Lower leg skin (tissue), 4 donors: ENCODE measurements at regions not wholly inside any gene's neighbourhood (a gene's known extent, or its start where the extent isn't known, plus 50 kb on each side); places are given as distances from the start of the nearest gene placed in this dataset.

Experiments used
- DNase-seq, 2 donors: peaks; one replicate each; pipeline ENCODE4 v3.0.0-alpha.2; 2019; ENCODE audit warnings: low spot score in 2 of 2
- H3K4me3 ChIP-seq: fragments of 200-600 bp; sonication (generic); 2 replicates; pipeline ENCODE4 v1.5.1; 2017; ENCODE audit warnings: mild to moderate bottlenecking, low read depth; ENCODE audit not compliant: poor library complexity, severe bottlenecking
- POLR2A ChIP-seq, 2 donors: fragments of 450-650 bp; IDR thresholded peaks; one replicate each; pipeline ENCODE4 v1.6.1; 2016 to 2017; ENCODE audit warnings: antibody characterized with exemption in 2 of 2, mild to moderate bottlenecking in 1 of 2, moderate library complexity in 1 of 2
- WGBS, 2 donors: methylation state at CpG; one replicate each; pipeline ENCODE4 v1.1.5; 2018; 5-methylcytosine and 5-hydroxymethylcytosine counted together
- intact Hi-C: fragments of 100-400 bp; cut with DNase I; formaldehyde crosslinking; loops from one replicate; pipeline ENCODE4 v1.15.0; 2023; ENCODE audit warnings: low total_unique reads
- TF ChIP-seq, protein P1 (sequence below), 3 donors: fragments of 450-650 bp; IDR thresholded peaks; one replicate each; pipeline ENCODE4 v1.5.1; 2016; ENCODE audit warnings: antibody characterized with exemption in 3 of 3, mild to moderate bottlenecking in 3 of 3, moderate library complexity in 2 of 3

DNA sequence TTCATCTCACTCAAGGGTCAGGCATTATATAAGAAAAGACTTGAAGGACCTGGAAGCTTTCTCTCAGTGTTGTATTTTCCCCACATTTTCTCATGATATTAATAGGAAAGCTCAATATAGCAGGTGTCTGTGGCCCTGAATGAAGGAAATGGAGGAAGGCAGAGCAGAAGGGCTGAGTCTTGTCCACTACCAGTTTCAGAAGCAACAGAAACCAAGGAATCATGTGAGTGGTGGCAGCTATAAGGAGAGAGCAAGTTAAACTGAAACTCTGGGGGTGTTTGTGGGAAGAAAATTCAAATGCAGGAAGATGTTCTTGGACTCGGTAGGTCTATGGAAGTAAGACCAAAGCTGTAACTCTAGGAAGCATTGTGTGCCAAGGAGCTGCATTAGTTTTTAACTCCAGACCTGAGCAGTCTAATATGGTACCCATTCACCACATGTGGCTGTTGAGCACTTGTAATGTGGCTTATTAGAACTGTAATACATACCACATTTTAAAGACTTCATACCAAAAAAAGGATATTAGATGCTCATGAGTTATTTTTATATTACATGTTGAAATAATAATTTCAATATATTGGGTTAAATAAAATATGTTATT lies 278.8 kb upstream of the GADL1 start:
- TF ChIP-seq, protein P1, sequence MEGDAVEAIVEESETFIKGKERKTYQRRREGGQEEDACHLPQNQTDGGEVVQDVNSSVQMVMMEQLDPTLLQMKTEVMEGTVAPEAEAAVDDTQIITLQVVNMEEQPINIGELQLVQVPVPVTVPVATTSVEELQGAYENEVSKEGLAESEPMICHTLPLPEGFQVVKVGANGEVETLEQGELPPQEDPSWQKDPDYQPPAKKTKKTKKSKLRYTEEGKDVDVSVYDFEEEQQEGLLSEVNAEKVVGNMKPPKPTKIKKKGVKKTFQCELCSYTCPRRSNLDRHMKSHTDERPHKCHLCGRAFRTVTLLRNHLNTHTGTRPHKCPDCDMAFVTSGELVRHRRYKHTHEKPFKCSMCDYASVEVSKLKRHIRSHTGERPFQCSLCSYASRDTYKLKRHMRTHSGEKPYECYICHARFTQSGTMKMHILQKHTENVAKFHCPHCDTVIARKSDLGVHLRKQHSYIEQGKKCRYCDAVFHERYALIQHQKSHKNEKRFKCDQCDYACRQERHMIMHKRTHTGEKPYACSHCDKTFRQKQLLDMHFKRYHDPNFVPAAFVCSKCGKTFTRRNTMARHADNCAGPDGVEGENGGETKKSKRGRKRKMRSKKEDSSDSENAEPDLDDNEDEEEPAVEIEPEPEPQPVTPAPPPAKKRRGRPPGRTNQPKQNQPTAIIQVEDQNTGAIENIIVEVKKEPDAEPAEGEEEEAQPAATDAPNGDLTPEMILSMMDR (IDR thresholded peaks at IDR 0.05): no peak
- TF ChIP-seq POLR2A (IDR thresholded peaks at IDR 0.05): no peak
- 86% methylated on average over 1 of the region's 1 CpG for WGBS, 2 donors
- intact Hi-C loops: no loop called here
- DNase-seq: no peak
- no peak overlapping the region for H3K4me3 ChIP-seq

DNA sequence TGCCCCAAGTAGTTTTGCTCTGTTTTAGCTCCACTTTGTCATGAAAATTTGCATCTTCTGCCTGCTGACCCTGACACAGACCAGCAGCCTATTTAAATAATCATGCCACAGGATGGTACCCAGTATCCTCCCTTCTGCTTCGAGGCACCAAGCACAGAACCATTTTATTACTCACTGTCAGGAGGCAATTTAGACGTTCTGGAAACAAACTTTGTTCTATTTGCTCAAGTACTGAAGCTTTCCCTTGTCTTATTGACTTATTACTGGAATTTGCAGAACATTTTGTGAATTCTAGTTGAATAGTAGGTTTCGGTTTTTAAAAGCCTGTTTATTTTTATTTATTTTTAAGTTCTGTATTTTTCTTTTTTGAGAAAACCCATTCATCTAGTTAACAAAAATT lies 279.6 kb upstream of the GADL1 start:
- TF ChIP-seq, protein P1 (IDR thresholded peaks at IDR 0.05): no peak
- TF ChIP-seq POLR2A (IDR thresholded peaks at IDR 0.05): no peak
- 58 to 65% methylated on average over 3 of the region's 3 CpGs for WGBS, 2 donors
- no peak for DNase-seq
- no peak overlapping the region for H3K4me3 ChIP-seq
- intact Hi-C loops: no loop called here

DNA sequence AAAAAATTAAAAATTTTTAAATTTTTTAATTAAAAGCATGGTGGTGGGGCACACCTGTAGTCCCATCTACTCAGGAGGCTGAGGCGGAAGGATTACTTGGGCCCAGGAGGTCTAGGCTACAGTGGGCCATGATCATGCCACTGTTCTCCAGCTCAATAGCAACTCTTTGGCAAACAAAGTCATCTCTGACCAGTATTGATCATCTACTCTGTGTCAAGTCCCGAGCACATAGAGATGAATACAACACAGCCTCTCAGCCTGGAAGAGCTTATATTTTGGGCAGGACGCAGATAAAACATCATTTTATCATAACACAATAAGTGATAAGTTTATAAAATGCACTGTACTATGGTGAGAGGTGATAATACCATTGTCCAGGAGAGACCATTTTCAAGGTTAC lies 281.6 kb upstream of the GADL1 start:
- WGBS, 2 donors: 97% methylated on average over 3 of the region's 3 CpGs
- intact Hi-C loops: no loop called here
- TF ChIP-seq, protein P1 (IDR thresholded peaks at IDR 0.05): no peak
- TF ChIP-seq POLR2A (IDR thresholded peaks at IDR 0.05): no peak
- no peak for DNase-seq
- H3K4me3 ChIP-seq: no peak overlapping the region

DNA sequence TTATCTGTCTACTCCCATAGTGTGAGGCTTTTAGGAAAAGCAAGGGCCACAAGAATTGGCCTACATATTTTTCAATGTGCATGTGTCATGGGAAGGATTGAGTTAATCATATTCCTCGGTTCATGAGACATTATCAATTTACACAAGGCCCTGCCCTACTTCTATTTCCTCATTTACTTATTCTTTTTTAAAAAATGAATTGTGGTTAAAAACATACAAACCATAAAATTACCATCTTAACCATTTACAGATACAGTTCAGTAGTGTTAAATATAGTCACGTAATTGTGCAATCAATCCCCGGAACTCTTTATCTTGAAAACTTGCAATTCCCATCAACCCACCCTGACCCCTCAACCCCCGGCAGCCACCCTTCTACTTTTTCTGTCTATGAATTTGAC lies 284.0 kb upstream of the GADL1 start:
- no peak overlapping the region for H3K4me3 ChIP-seq
- intact Hi-C loops: no loop called here
- 59 to 68% methylated on average over 4 of the region's 4 CpGs for WGBS, 2 donors
- DNase-seq: no peak
- TF ChIP-seq, protein P1 (IDR thresholded peaks at IDR 0.05): no peak
- no peak for TF ChIP-seq POLR2A (IDR thresholded peaks at IDR 0.05)

DNA sequence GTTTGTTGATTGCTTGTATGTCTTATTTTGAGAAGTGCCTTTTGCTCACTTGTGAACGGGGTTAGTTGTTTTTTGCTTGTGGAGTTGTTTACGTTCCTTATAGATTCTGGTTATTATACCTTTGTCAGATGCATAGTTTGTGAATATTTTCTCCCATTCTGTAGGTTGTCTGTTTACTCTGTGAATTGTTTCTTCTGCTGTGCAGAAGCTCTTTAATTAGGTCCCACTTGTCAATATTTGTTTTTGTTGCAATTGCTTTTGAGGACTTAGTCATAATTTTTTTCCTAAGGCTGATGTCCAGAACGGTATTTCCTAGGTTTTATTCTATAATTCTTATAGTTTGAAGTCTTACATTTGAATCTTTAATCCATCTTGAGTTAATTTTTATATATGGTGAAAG lies 285.3 kb upstream of the GADL1 start:
- 94 to 95% methylated on average over 3 of the region's 3 CpGs for WGBS, 2 donors
- intact Hi-C loops: no loop called here
- TF ChIP-seq, protein P1 (IDR thresholded peaks at IDR 0.05): no peak
- TF ChIP-seq POLR2A (IDR thresholded peaks at IDR 0.05): no peak
- no peak overlapping the region for H3K4me3 ChIP-seq
- DNase-seq: no peak

DNA sequence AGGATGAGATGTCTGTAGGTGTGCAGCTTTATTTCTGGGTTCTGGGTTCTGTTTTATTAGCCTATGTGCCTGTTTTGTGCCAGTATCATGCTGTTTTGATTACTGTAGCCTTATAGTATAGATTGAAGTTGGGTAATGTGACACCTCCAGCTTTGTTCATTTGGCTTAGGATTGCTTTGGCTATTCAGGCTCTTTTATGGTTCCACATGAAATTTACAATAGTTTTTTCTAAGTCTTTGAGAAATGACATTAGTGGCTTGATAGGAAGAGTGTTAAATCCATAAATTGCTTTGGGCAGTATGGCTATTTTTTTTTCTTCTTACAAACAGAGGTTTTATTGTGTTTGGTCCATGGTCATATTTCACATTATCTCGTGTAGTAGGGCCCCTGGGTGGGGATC lies 285.8 kb upstream of the GADL1 start:
- DNase-seq: no peak
- H3K4me3 ChIP-seq: no peak overlapping the region
- 56 to 80% methylated on average over 1 of the region's 1 CpG for WGBS, 2 donors
- TF ChIP-seq, protein P1 (IDR thresholded peaks at IDR 0.05): no peak
- TF ChIP-seq POLR2A (IDR thresholded peaks at IDR 0.05): no peak
- intact Hi-C loops: no loop called here
